Epithelial cell of esophagus (primary cell): ENCODE measurements at regions not wholly inside any gene's neighbourhood (a gene's known extent, or its start where the extent isn't known, plus 50 kb on each side); places are given as distances from the start of the nearest gene placed in this dataset.

Experiments
- DNase-seq: peaks from one replicate; pipeline ENCODE4 v3.0.0; 2010; ENCODE audit warnings: low read depth
- H3K4me3 ChIP-seq: 2 replicates; pipeline ENCODE4 v1.5.1; 2011; ENCODE audit warnings: mild to moderate bottlenecking, low read length, control low read depth
- CTCF ChIP-seq: IDR thresholded peaks from 2 replicates; pipeline ENCODE4 v1.5.1; 2011; ENCODE audit warnings: low read depth, mild to moderate bottlenecking, low read length, control low read depth, inconsistent platforms; ENCODE audit not compliant: insufficient read depth; ENCODE audit errors: missing control alignments

- TF ChIP-seq CTCF: no peak
Measured at GRCh38 chr12:60014436-60014835, 418.6 kb downstream of the SLC16A7 start.

DNA sequence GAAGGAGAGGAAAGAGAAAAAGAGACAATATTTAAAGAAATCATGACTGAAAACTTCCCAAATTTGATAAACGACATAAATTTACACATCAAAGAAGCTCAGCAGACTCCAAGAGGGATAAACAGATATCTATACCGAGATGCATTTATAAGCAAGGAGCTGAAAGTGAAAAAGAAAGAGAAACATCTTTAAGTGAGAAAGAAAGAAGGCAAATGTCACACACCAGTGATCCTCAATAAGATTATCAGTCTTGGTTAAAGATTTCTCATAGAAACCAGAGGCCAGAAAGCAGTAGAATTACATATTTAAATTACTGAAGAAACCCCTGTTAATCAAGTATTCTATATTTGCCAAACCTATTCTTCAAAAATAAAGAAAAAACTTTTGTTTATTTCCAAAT is 424.2 kb downstream of the SLC16A7 start:
- DNase-seq: no peak
- H3K4me3 ChIP-seq: no peak overlapping the region
- TF ChIP-seq CTCF: no peak

More at GRCh38 chr12:60014436-60014835, 418.6 kb downstream of the SLC16A7 start:
- no peak for DNase-seq
- no peak overlapping the region for H3K4me3 ChIP-seq

DNA sequence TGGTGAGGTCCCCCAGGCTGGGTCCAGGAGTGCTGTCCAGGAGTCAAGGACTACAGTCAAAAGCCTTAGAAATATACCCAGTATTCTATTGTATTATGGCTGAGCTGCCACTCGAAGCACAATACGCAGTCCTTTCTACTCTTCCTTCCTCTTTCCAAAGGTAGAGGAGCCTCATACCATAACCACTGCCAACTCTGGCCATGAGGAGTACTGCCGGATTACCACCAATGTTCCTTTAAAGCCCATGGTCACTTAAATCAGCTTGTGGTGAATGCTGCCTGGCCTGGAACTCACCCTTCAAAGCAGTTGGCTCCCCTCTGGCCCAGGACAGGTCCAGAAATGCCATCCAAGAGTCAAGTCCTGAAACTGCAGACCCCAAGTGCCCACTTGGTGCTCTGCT is 425.4 kb downstream of the SLC16A7 start:
- no peak overlapping the region for H3K4me3 ChIP-seq
- DNase-seq: no peak
- TF ChIP-seq CTCF: no peak

DNA sequence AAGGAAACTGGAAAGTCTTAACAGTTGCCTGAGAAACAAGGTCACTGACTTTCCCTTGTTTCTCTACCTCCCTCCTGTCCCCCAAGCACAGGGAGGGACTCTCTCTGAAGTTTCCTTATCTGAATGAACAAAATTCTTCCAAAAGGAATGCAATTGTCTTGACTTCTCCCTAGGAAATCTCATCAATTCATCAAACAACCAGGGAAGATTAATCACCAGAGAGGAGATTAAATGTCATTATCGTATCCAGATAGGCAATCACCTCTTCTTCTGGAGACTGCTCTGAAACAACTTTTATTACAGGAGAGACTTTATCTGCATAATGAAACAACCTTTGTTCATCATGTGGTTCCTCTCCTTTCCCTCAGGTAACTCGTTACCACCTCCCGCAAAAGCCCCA is 431.4 kb downstream of the SLC16A7 start:
- H3K4me3 ChIP-seq: no peak overlapping the region
- no peak for TF ChIP-seq CTCF
- no peak for DNase-seq

- DNase-seq: no peak
- no peak overlapping the region for H3K4me3 ChIP-seq
- no peak for TF ChIP-seq CTCF
Measured at GRCh38 chr12:60034147-60034546, 438.3 kb downstream of the SLC16A7 start.

GRCh38 chr12:60035835-60036234 is 440.0 kb downstream of the SLC16A7 start:
- peak; percentile 58 for DNase-seq
- H3K4me3 ChIP-seq: no peak overlapping the region
- TF ChIP-seq CTCF: no peak

GRCh38 chr12:60042835-60043234 is 447.0 kb downstream of the SLC16A7 start:
- no peak for DNase-seq
- TF ChIP-seq CTCF: no peak
- H3K4me3 ChIP-seq: no peak overlapping the region
